Thyroid gland (tissue), 4 donors: ENCODE measurements at regions not wholly inside any gene's neighbourhood (a gene's known extent, or its start where the extent isn't known, plus 50 kb on each side); places are given as distances from the start of the nearest gene placed in this dataset.

ENCODE experiments used
- DNase-seq, 2 donors: peaks; one replicate each; pipeline ENCODE4 v3.0.0-alpha.2; 2019
- H3K27ac ChIP-seq, 3 donors: fragments of 200-600 bp; sonication (generic); 1 replicate in 2 of 3; 2 replicates in 1 of 3; pipeline ENCODE4 v1.5.1; 2016 to 2019; ENCODE audit warnings: mild to moderate bottlenecking in 1 of 3, moderate library complexity in 1 of 3
- H3K27me3 ChIP-seq: fragments of 200-600 bp; sonication (generic); one replicate; pipeline ENCODE4 v1.5.1; 2019
- H3K36me3 ChIP-seq, 2 donors: fragments of 200-600 bp; sonication (generic); one replicate each; pipeline ENCODE4 v1.5.1; 2016 to 2019
- H3K4me1 ChIP-seq, 2 donors: fragments of 200-600 bp; sonication (generic); one replicate each; pipeline ENCODE4 v1.5.1; 2017 to 2019
- H3K4me3 ChIP-seq, 3 donors: fragments of 200-600 bp; sonication (generic); replicated peaks in 1 of 3; 1 replicate in 2 of 3; 2 replicates in 1 of 3; pipeline ENCODE4 v1.5.1; 2016; ENCODE audit warnings: mild to moderate bottlenecking in 1 of 3
- H3K9me3 ChIP-seq: fragments of 200-600 bp; sonication (generic); one replicate; pipeline ENCODE4 v1.5.1; 2017
- CTCF ChIP-seq, 6 experiments: fragments of 200-600 bp in 3 of 6; fragments of 450-650 bp in 3 of 6; sonication (generic) in 3 of 6; IDR thresholded peaks; one replicate each; pipeline ENCODE4 v1.5.1; 2016 to 2019; ENCODE audit warnings: antibody characterized with exemption in 6 of 6, mild to moderate bottlenecking in 2 of 6, inconsistent platforms in 1 of 6, moderate library complexity in 1 of 6
- POLR2A ChIP-seq, 2 donors: fragments of 450-650 bp; IDR thresholded peaks; one replicate each; pipeline ENCODE4 v1.6.1; 2017; ENCODE audit warnings: antibody characterized with exemption in 2 of 2, mild to moderate bottlenecking in 2 of 2, moderate library complexity in 1 of 2
- WGBS, 2 donors: methylation state at CpG; one replicate each; pipeline ENCODE4 v1.1.5; 2017; 5-methylcytosine and 5-hydroxymethylcytosine counted together
- intact Hi-C: fragments of 100-400 bp; cut with DNase I; formaldehyde crosslinking; loops from one replicate; pipeline ENCODE4 v1.15.1; 2023

GRCh38 chr11:109040303-109040702 lies 375.4 kb downstream of the DDX10 start:
- Histone ChIP-seq H3K27ac (no peak overlapping the region), H3K9me3 (no peaks in the 10 kb centered on the region), H3K36me3 (no peaks in the 10 kb centered on the region), H3K27me3 (no peaks in the 10 kb centered on the region), H3K4me3 (no peak overlapping the region), H3K4me1 (no peaks in the 10 kb centered on the region)
- intact Hi-C loops = no loop called here
- WGBS, 2 donors = 83 to 88% methylated on average over 3 of the region's 3 CpGs
- TF ChIP-seq CTCF (IDR thresholded peaks at IDR 0.05) = no peak
- TF ChIP-seq POLR2A (IDR thresholded peaks at IDR 0.05) = no peak
- DNase-seq = no peak

DNA sequence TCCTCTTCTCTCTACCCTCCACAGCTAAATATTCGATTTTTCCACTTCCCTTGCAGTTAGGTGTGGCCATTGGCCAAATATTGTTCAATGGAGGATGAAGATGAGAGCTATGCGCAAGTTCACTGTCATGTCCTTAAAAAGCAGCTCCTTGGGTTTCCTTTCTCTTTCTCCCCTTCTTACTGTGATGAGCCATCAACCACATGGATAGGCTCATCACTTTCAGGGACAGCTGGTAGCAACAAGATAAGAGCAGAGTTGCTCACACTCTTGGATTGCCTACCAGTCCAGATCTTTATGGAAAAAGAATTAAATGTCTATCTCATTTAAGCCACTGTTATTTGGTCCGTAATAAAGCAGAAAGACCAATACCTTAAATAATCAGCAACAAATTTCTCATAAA lies 377.0 kb downstream of the DDX10 start:
- Histone ChIP-seq H3K36me3 (no peaks in the 10 kb centered on the region), H3K27ac (no peak overlapping the region), H3K4me1 (no peaks in the 10 kb centered on the region), H3K9me3 (no peaks in the 10 kb centered on the region), H3K4me3 (no peak overlapping the region), H3K27me3 (no peaks in the 10 kb centered on the region)
- WGBS, 2 donors = 85 to 90% methylated on average over 3 of the region's 3 CpGs
- intact Hi-C loops = no loop called here
- DNase-seq = no peak
- TF ChIP-seq CTCF (IDR thresholded peaks at IDR 0.05) (no peak), POLR2A (IDR thresholded peaks at IDR 0.05) (no peak)

DNA sequence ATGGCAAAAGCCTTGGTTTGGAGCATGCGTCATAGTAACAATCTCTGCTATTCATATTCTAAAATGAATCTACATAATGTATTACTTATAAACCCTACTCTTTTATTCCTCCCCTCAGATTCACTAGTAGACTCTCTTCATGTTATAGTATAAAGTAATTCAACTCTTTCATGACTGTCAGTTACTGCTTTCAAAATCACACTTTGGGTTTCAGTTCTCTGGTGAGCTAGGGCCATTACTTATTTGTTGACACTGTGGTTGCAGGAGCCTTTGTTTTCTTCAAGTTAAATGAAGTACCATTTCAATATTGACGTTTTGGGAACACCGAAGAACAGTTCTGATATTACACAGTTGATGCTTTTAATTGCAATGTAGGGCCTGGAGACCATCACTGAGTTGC lies 378.4 kb downstream of the DDX10 start:
- H3K27me3 ChIP-seq = no peaks in the 10 kb centered on the region
- TF ChIP-seq CTCF (IDR thresholded peaks at IDR 0.05) = no peak
- no peak overlapping the region for H3K27ac ChIP-seq
- no peak for DNase-seq
- no peaks in the 10 kb centered on the region for H3K9me3 ChIP-seq
- no peak overlapping the region for H3K4me3 ChIP-seq
- H3K36me3 ChIP-seq = no peaks in the 10 kb centered on the region
- intact Hi-C loops = no loop called here
- H3K4me1 ChIP-seq = no peaks in the 10 kb centered on the region
- WGBS, 2 donors = 68% methylated on average over 3 of the region's 3 CpGs

GRCh38 chr11:109046284-109046992 lies 375.6 kb upstream of the C11orf87 start:
- H3K36me3 ChIP-seq = no peaks in the 10 kb centered on the region
- no peaks in the 10 kb centered on the region for H3K4me1 ChIP-seq
- WGBS, 2 donors = 82 to 86% methylated on average over 11 of the region's 11 CpGs
- TF ChIP-seq CTCF (IDR thresholded peaks at IDR 0.05) (no peak), POLR2A (IDR thresholded peaks at IDR 0.05) (no peak)
- intact Hi-C loops = no loop called here
- no peak overlapping the region for H3K27ac ChIP-seq
- H3K27me3 ChIP-seq = no peaks in the 10 kb centered on the region
- no peak overlapping the region for H3K4me3 ChIP-seq
- no peaks in the 10 kb centered on the region for H3K9me3 ChIP-seq
- no peak for DNase-seq

DNA sequence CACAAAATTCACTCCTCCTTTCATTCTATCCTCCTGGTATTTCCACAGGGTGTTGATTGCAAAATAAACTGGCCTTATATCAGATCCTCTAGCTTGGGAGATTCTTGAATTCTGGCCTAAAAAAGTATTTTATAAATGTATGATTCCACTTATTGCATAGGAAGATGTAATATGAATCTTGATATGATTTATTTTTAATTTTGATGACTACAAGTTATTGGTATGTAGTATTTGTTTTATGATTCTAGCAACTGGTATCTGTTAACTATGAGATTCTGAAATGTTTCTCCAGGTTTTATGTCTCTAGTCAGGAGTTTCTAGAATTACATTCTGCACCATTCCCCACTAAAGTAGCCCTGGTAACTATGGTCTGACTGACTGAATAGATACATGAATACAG lies 373.9 kb upstream of the C11orf87 start:
- Histone ChIP-seq H3K27ac (no peak overlapping the region), H3K27me3 (no peaks in the 10 kb centered on the region), H3K4me1 (no peaks in the 10 kb centered on the region), H3K36me3 (no peaks in the 10 kb centered on the region), H3K9me3 (no peaks in the 10 kb centered on the region), H3K4me3 (no peak overlapping the region)
- no peak for DNase-seq
- intact Hi-C loops = no loop called here
- TF ChIP-seq CTCF (IDR thresholded peaks at IDR 0.05) (no peak), POLR2A (IDR thresholded peaks at IDR 0.05) (no peak)
